ENCODE measurements at regions not wholly inside any gene's neighbourhood (a gene's known extent, or its start where the extent isn't known, plus 50 kb on each side); places are given as distances from the start of the nearest gene placed in this dataset.

DNA sequence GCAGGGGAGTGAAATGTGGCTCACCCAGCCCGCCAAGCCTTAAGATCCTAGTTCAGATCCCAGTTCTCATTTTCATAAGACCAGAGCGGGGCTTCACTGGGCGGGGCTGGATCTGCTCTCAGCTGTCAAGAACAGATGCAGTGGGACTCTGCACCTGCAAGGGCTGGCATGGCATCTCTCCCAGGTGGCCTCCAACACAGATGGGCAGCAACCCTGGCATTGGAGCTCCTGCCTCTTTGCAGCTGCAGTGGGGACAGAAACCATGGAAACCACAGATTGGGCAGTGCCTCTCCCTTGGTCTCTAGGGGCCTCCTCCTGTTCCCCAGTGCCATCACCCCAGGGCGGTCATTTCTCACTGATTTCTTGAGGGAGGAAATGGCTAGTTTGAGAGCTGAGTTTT, 267.7 kb downstream of the PRDM2 start:
- H3K4me1 Mint-ChIP-seq (ENCODE audit: insufficient read depth, unreplicated experiment) = peaks cover 9% of the 10 kb centered on the region
- intact Hi-C loops (cut with micrococcal nuclease) = loop anchor here (5.0 kb wide), 6 partner anchors 130 to 1135 kb away; no protein-coding TSS in a partner anchor
- H3K27me3 Mint-ChIP-seq (ENCODE audit: insufficient read depth, unreplicated experiment) = no peaks in the 10 kb centered on the region
- POLR2A ChIA-PET = no interaction called here
- TF ChIP-seq, protein P1, sequence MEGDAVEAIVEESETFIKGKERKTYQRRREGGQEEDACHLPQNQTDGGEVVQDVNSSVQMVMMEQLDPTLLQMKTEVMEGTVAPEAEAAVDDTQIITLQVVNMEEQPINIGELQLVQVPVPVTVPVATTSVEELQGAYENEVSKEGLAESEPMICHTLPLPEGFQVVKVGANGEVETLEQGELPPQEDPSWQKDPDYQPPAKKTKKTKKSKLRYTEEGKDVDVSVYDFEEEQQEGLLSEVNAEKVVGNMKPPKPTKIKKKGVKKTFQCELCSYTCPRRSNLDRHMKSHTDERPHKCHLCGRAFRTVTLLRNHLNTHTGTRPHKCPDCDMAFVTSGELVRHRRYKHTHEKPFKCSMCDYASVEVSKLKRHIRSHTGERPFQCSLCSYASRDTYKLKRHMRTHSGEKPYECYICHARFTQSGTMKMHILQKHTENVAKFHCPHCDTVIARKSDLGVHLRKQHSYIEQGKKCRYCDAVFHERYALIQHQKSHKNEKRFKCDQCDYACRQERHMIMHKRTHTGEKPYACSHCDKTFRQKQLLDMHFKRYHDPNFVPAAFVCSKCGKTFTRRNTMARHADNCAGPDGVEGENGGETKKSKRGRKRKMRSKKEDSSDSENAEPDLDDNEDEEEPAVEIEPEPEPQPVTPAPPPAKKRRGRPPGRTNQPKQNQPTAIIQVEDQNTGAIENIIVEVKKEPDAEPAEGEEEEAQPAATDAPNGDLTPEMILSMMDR (IDR thresholded peaks at IDR 0.05; ENCODE audit: unreplicated experiment) = no peak
- peaks cover 15% of the 10 kb centered on the region for H3K9me3 Mint-ChIP-seq (ENCODE audit: unreplicated experiment)
- no peak overlapping the region for H3K4me3 Mint-ChIP-seq (ENCODE audit: unreplicated experiment)
- CTCF ChIA-PET = interaction anchor here (0.6 to 1.2 kb wide), 2 partner anchors 184 to 302 kb away, joined by 3 read pairs; no protein-coding TSS in a partner anchor
- DNase-seq (ENCODE audit: unreplicated experiment) = no peak
- no TSS peak for BruUV-seq (replicated peaks)
- H3K27ac Mint-ChIP-seq (ENCODE audit: low read depth, unreplicated experiment) = no peak overlapping the region
- H3K36me3 Mint-ChIP-seq (ENCODE audit: insufficient read depth, unreplicated experiment) = peaks cover under 1% of the 10 kb centered on the region

DNA sequence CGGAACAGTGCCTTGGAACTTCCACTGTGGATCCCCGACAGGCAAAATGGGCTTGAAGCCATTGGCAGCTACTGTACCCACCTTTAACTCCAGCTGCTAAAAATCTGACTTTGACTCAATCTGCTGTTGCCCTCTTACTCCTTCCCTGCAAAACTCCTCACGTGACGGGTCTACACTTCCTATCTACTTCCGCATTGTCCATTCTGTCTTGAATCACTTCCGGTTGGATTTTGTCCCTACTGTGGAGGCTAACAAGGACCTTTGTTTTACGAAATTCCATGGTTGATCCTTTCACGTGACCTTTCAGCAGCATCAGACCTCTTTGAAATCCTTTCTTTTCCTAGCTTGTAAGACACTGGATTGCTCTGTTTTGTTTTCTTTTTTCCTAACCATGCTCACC, 268.4 kb downstream of the PRDM2 start:
- H3K27me3 Mint-ChIP-seq (ENCODE audit: insufficient read depth, unreplicated experiment) = no peaks in the 10 kb centered on the region
- POLR2A ChIA-PET = interaction anchor here (0.6 to 0.7 kb wide), 2 partner anchors 22 to 551 kb away, joined by 3 read pairs; no protein-coding TSS in a partner anchor
- peaks cover 15% of the 10 kb centered on the region for H3K9me3 Mint-ChIP-seq (ENCODE audit: unreplicated experiment)
- intact Hi-C loops (cut with micrococcal nuclease) = loop anchor here (5.0 kb wide), 6 partner anchors 129 to 1134 kb away; no protein-coding TSS in a partner anchor
- no peak for DNase-seq (ENCODE audit: unreplicated experiment)
- peaks cover 6% of the 10 kb centered on the region for H3K36me3 Mint-ChIP-seq (ENCODE audit: insufficient read depth, unreplicated experiment)
- CTCF ChIA-PET = interaction anchor here (0.5 to 1.2 kb wide), 4 partner anchors 81 to 303 kb away, joined by 3 read pairs; no protein-coding TSS in a partner anchor
- TF ChIP-seq, protein P1 (IDR thresholded peaks at IDR 0.05; ENCODE audit: unreplicated experiment) = no peak
- no peak overlapping the region for H3K27ac Mint-ChIP-seq (ENCODE audit: low read depth, unreplicated experiment)
- peaks cover 9% of the 10 kb centered on the region for H3K4me1 Mint-ChIP-seq (ENCODE audit: insufficient read depth, unreplicated experiment)
- no peak overlapping the region for H3K4me3 Mint-ChIP-seq (ENCODE audit: unreplicated experiment)
- no TSS peak for BruUV-seq (replicated peaks)

DNA sequence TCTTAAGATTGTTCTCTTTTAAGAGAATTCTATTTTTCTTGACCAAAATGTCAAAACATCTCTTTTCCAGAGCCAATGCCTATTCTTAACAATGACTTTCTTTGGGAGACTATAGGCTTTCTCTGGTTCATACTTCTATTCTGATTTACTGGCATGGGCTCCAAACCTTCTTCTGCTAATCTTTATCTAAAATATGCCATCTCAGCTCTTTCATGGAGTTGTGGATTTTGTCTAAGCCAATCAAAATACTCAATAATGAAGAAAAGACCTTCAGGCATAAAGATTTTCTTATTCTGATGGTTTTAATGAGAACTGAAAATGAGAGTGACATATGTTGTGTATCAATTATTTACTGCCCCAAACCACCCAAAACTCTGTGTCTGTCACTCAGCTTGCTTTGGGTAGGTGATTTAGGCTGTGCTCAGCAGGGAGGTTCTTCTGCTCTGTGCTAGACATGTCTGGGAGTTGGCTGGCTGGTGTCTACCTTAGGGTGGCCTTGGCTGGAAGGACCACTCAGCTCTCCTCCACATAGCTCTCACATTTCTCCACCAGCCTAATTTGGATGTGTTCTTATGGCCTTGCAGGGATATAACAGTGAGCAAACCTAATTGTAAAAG, 270.8 kb downstream of the PRDM2 start:
- H3K4me3 Mint-ChIP-seq (ENCODE audit: unreplicated experiment) = no peak overlapping the region
- no peaks in the 10 kb centered on the region for H3K27me3 Mint-ChIP-seq (ENCODE audit: insufficient read depth, unreplicated experiment)
- peaks cover 15% of the 10 kb centered on the region for H3K9me3 Mint-ChIP-seq (ENCODE audit: unreplicated experiment)
- intact Hi-C loops (cut with micrococcal nuclease) = no loop called here
- TF ChIP-seq, protein P1 (IDR thresholded peaks at IDR 0.05; ENCODE audit: unreplicated experiment) = no peak
- H3K27ac Mint-ChIP-seq (ENCODE audit: low read depth, unreplicated experiment) = no peak overlapping the region
- H3K4me1 Mint-ChIP-seq (ENCODE audit: insufficient read depth, unreplicated experiment) = peaks cover 16% of the 10 kb centered on the region
- ChIA-PET POLR2A (no interaction called here), CTCF (interaction anchor here (0.8 kb wide), 1 partner anchor 19 kb away, joined by 3 read pairs; no protein-coding TSS in a partner anchor)
- no peak for DNase-seq (ENCODE audit: unreplicated experiment)
- H3K36me3 Mint-ChIP-seq (ENCODE audit: insufficient read depth, unreplicated experiment) = peaks cover 6% of the 10 kb centered on the region
- no TSS peak for BruUV-seq (replicated peaks)

DNA sequence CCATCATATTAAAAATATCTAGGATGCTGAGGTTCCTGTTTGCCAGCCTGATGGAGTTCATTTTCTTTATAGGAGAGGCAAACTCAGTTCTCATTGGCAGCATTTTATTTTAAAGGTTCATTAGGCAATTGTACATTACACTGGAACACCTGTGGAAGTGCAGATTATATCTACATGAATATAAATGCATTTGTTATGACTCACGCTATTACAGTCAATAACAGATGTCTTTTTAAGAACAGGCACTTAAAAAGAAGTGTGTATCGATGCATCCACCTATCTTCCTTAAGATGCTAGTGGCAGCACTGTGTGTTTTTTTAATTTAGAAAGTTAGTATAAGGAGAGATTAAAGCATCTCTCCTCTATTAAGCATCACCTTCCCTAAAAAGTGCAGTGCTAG, 276.5 kb downstream of the PRDM2 start:
- intact Hi-C loops (cut with micrococcal nuclease) = no loop called here
- no TSS peak for BruUV-seq (replicated peaks)
- H3K4me3 Mint-ChIP-seq (ENCODE audit: unreplicated experiment) = no peak overlapping the region
- TF ChIP-seq, protein P1 (IDR thresholded peaks at IDR 0.05; ENCODE audit: unreplicated experiment) = no peak
- H3K9me3 Mint-ChIP-seq (ENCODE audit: unreplicated experiment) = peaks cover 6% of the 10 kb centered on the region
- CTCF ChIA-PET = interaction anchor here (0.9 kb wide), 1 partner anchor 148 kb away, joined by 3 read pairs; no protein-coding TSS in a partner anchor
- peaks cover 24% of the 10 kb centered on the region for H3K4me1 Mint-ChIP-seq (ENCODE audit: insufficient read depth, unreplicated experiment)
- no peaks in the 10 kb centered on the region for H3K27me3 Mint-ChIP-seq (ENCODE audit: insufficient read depth, unreplicated experiment)
- peak overlapping the region; percentile 61 for H3K27ac Mint-ChIP-seq (ENCODE audit: low read depth, unreplicated experiment)
- peaks cover 6% of the 10 kb centered on the region for H3K36me3 Mint-ChIP-seq (ENCODE audit: insufficient read depth, unreplicated experiment)
- POLR2A ChIA-PET = interaction anchor here (1.6 kb wide), 1 partner anchor 38 kb away, joined by 4 read pairs; no protein-coding TSS in a partner anchor
- DNase-seq (ENCODE audit: unreplicated experiment) = no peak

All from MCF 10A (cell line).